ENCODE measurements at regions not wholly inside any gene's neighbourhood (a gene's known extent, or its start where the extent isn't known, plus 50 kb on each side); places are given as distances from the start of the nearest gene placed in this dataset.
A peak's percentile ranks its signal among the peaks of the same experiment; 100 is the strongest.

DNA sequence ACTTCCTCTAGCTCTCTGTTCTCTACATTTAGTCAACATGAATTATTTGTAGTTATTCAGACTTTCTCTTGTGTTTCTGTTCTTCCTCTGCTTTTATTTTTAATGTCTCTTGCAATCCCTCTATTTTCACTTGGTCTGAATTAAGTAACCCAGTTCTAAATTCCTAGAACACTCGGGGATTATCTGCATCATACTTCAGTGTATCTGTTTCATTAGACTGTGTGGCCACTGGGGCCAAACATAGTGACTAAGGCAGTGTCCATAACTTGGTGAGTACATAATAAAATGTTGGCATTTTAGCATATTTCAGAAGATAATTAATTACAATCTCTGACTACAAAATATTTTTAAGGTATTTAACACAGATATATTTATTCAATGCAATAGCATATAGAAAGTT is 1087.2 kb upstream of the B3GALT2 start (continued):
- TF ChIP-seq TCF7L2 (IDR thresholded peaks at IDR 0.05; ENCODE audit: borderline replicate concordance, extremely low read depth, insufficient read depth, insufficient read length), result no peak
- TF ChIP-seq CEBPB (IDR thresholded peaks at IDR 0.05; ENCODE audit: low read depth), result no peak
- TF ChIP-seq POLR2A (IDR thresholded peaks at IDR 0.05; ENCODE audit: borderline replicate concordance, extremely low read depth, insufficient read depth, insufficient read length), result no peak

- DNase-seq (ENCODE audit: low read depth, low spot score), result no peak
- Histone ChIP-seq H3K27me3 (ENCODE audit: insufficient read depth, low read length) (no peaks in the 10 kb centered on the region), H3K9me3 (ENCODE audit: control insufficient read depth in 1 of 2, insufficient read depth in 1 of 2, low read depth in 1 of 2, low read length in 2 of 2) (no peaks in the 10 kb centered on the region; a peak in 1 of 4 replicates), H2AFZ (ENCODE audit: low read depth, low read length, poor library complexity, severe bottlenecking) (peak overlapping the region; percentile 12), H3K9ac (ENCODE audit: low read length) (no peak overlapping the region), H3K9me2 (ENCODE audit: insufficient read depth) (no peaks in the 10 kb centered on the region; the same call in 1 of the 2 replicates), H3K4me3 (replicated peaks in 1 of 2; ENCODE audit: low read depth in 1 of 2, low read length in 2 of 2) (no peak overlapping the region), H3K4me1 (ENCODE audit: control insufficient read depth in 1 of 2, insufficient read depth in 2 of 2, low read length in 2 of 2) (no peaks in the 10 kb centered on the region), H3K79me2 (ENCODE audit: insufficient read depth, low read length) (no peaks in the 10 kb centered on the region), H3K27ac (ENCODE audit: low read depth, low read length) (no peak overlapping the region), H3K36me3 (ENCODE audit: control insufficient read depth in 1 of 2, insufficient read depth in 2 of 2, low read length in 2 of 2) (no peaks in the 10 kb centered on the region), H4K20me1 (ENCODE audit: insufficient read depth) (no peaks in the 10 kb centered on the region), H3K4me2 (ENCODE audit: low read length) (no peak overlapping the region)
- no TSS peak for BruUV-seq (replicated peaks)
- TF ChIP-seq SP1 (IDR thresholded peaks at IDR 0.05; ENCODE audit: low read depth) (no peak), RAD21 (IDR thresholded peaks at IDR 0.05; ENCODE audit: low read depth) (no peak), YY1 (IDR thresholded peaks at IDR 0.05; ENCODE audit: extremely low read depth, insufficient replicate concordance, low read depth, low read length) (no peak), EZH2 (IDR thresholded peaks at IDR 0.05) (no peak), ATF3 (IDR thresholded peaks at IDR 0.05) (no peak)
- ChIA-PET POLR2A (no interaction called here), CTCF (no interaction called here), RAD21 (ENCODE audit: low non-redundant PET in 1 of 2, low total read pairs in 2 of 2, uncharacterized antibody in 2 of 2, unreplicated experiment in 2 of 2) (no interaction called here)
- no peak for ATAC-seq
- intact Hi-C loops (cut with micrococcal nuclease), result no loop called here
Measured at GRCh38 chr1:194268839-194269238, 1082.4 kb upstream of the B3GALT2 start.

DNA sequence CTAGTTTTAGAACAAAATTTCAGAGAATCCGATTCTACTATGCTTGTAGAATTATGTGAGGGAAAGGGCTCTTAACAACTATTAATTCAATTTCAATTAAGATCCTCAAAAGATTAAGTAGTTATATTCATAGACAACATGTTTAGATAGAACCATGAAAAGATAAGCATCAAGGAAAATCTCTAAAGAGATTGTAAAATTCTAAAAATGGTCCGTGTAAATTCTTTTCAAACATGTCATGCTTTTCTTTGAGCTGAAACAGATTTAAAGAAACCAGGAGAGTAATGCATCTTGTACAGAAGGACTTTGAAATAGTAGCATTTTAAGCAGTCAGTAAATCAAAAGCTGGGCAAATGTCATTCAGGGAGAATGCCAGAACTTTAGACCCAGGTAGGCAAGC is 1080.6 kb upstream of the B3GALT2 start:
- no peak overlapping the region for H2AFZ ChIP-seq (ENCODE audit: low read depth, low read length, poor library complexity, severe bottlenecking)
- DNase-seq (ENCODE audit: low read depth, low spot score) (no peak), ATAC-seq (no peak)
- no peaks in the 10 kb centered on the region for H4K20me1 ChIP-seq (ENCODE audit: insufficient read depth)
- no peak overlapping the region for H3K4me2 ChIP-seq (ENCODE audit: low read length)
- H3K4me3 ChIP-seq (replicated peaks in 1 of 2; ENCODE audit: low read depth in 1 of 2, low read length in 2 of 2), result no peak overlapping the region
- no TSS peak for BruUV-seq (replicated peaks)
- no peaks in the 10 kb centered on the region for H3K27me3 ChIP-seq (ENCODE audit: insufficient read depth, low read length)
- no peak overlapping the region for H3K27ac ChIP-seq (ENCODE audit: low read depth, low read length)
- H3K79me2 ChIP-seq (ENCODE audit: insufficient read depth, low read length), result no peaks in the 10 kb centered on the region
- H3K9me2 ChIP-seq (ENCODE audit: insufficient read depth), result no peaks in the 10 kb centered on the region; the same call in 1 of the 2 replicates
- no peak overlapping the region for H3K9ac ChIP-seq (ENCODE audit: low read length)
- H3K36me3 ChIP-seq (ENCODE audit: control insufficient read depth in 1 of 2, insufficient read depth in 2 of 2, low read length in 2 of 2), result no peaks in the 10 kb centered on the region
- POLR2A ChIA-PET, result no interaction called here
- CTCF ChIA-PET, result no interaction called here
- RAD21 ChIA-PET (ENCODE audit: low non-redundant PET in 1 of 2, low total read pairs in 2 of 2, uncharacterized antibody in 2 of 2, unreplicated experiment in 2 of 2), result no interaction called here
- intact Hi-C loops (cut with micrococcal nuclease), result no loop called here
- no peaks in the 10 kb centered on the region for H3K4me1 ChIP-seq (ENCODE audit: control insufficient read depth in 1 of 2, insufficient read depth in 2 of 2, low read length in 2 of 2)
- no peaks in the 10 kb centered on the region; a peak in 1 of 4 replicates for H3K9me3 ChIP-seq (ENCODE audit: control insufficient read depth in 1 of 2, insufficient read depth in 1 of 2, low read depth in 1 of 2, low read length in 2 of 2)
- TF ChIP-seq POLR2AphosphoS5 (IDR thresholded peaks at IDR 0.05; ENCODE audit: low read depth, low read length), result no peak
- TF ChIP-seq FOSL1 (IDR thresholded peaks at IDR 0.05; ENCODE audit: low read depth), result no peak
- no peak for TF ChIP-seq MAX (IDR thresholded peaks at IDR 0.05)

Measured in HCT116 (cell line).